PC-9 (cell line): ENCODE measurements at regions not wholly inside any gene's neighbourhood (a gene's known extent, or its start where the extent isn't known, plus 50 kb on each side); places are given as distances from the start of the nearest gene placed in this dataset.

Source experiments
- BruUV-seq: library from RNA; stranded (reverse); fragments of 400-500 nt; replicated peaks from 2 replicates; lab custom pipeline; 2021; lab: Mats Ljungman, UMichigan
- CTCF ChIA-PET: fragments of 300-600 bp; sonication (Branson Sonifier 250); formaldehyde crosslinking; loops from one replicate; lab custom pipeline; 2022; ENCODE audit warnings: antibody characterized with exemption; lab: Charles Lee
- POLR2A ChIA-PET: fragments of 300-600 bp; sonication (Branson Sonifier 250); formaldehyde crosslinking; loops from one replicate; lab custom pipeline; 2022; ENCODE audit warnings: antibody characterized with exemption; ENCODE audit not compliant: unreplicated experiment; lab: Charles Lee
- DNase-seq, 2 experiments: peaks; one replicate each; pipeline versions ENCODE4 v3.0.0 to v3.0.0-alpha.2; 2015 to 2022; ENCODE audit warnings: mixed read lengths in 1 of 2
- H2AFZ ChIP-seq: fragments of 200-600 bp; sonication (generic); 2 replicates; pipeline ENCODE4 v1.8.1; 2017; ENCODE audit warnings: antibody characterized with exemption
- H3F3A ChIP-seq: fragments of 200-600 bp; sonication (generic); 2 replicates; pipeline ENCODE4 v1.8.1; 2017; ENCODE audit warnings: antibody characterized with exemption, mild to moderate bottlenecking, low read depth; ENCODE audit not compliant: insufficient read depth
- H3K27ac ChIP-seq: fragments of 200-600 bp; sonication (generic); 2 replicates; pipeline ENCODE4 v1.6.1; 2016; ENCODE audit warnings: mixed run types
- H3K27me3 ChIP-seq: fragments of 200-600 bp; sonication (generic); 2 replicates; pipeline ENCODE4 v1.6.1; 2016; ENCODE audit warnings: low read depth, mixed run types; ENCODE audit not compliant: insufficient read depth
- H3K36me3 ChIP-seq: fragments of 200-600 bp; sonication (generic); 2 replicates; pipeline ENCODE4 v1.6.1; 2016; ENCODE audit warnings: low read depth, mixed run types
- H3K4me1 ChIP-seq: fragments of 200-600 bp; sonication (generic); replicated peaks from 2 replicates; pipeline ENCODE4 v1.6.1; 2016; ENCODE audit warnings: mixed run types; ENCODE audit not compliant: insufficient read depth
- H3K4me2 ChIP-seq: fragments of 200-600 bp; sonication (generic); 2 replicates; pipeline ENCODE4 v1.6.1; 2017; ENCODE audit warnings: mixed run types
- H3K4me3 ChIP-seq: fragments of 200-600 bp; sonication (generic); 2 replicates; pipeline ENCODE4 v1.6.1; 2016; ENCODE audit warnings: mixed run types
- H3K79me2 ChIP-seq: fragments of 200-600 bp; sonication (generic); 2 replicates; pipeline ENCODE4 v1.6.1; 2017; ENCODE audit warnings: low read depth, mixed run types
- H3K9me2 ChIP-seq: fragments of 200-600 bp; sonication (generic); 2 replicates; pipeline ENCODE4 v1.8.1; 2017; ENCODE audit warnings: mild to moderate bottlenecking; ENCODE audit not compliant: insufficient read depth
- H3K9me3 ChIP-seq: fragments of 200-600 bp; sonication (generic); 2 replicates; pipeline ENCODE4 v1.8.1; 2016; ENCODE audit warnings: low read depth; ENCODE audit not compliant: insufficient read depth
- H4K20me1 ChIP-seq: fragments of 200-600 bp; sonication (generic); 2 replicates; pipeline ENCODE4 v1.8.1; 2017; ENCODE audit not compliant: insufficient read depth
- EZH2 ChIP-seq: fragments of 200-600 bp; sonication (generic); IDR thresholded peaks from 2 replicates; pipeline ENCODE4 v1.8.0; 2017; ENCODE audit warnings: antibody characterized with exemption, low read depth
- intact Hi-C: fragments of 100-400 bp; cut with micrococcal nuclease; formaldehyde crosslinking; loops from one replicate; pipeline ENCODE4 v1.10.0; 2022; ENCODE audit not compliant: unreplicated experiment
- TF ChIP-seq, protein P1 (sequence below): fragments of 200-600 bp; sonication (generic); conservative IDR thresholded peaks from 2 replicates; pipeline ENCODE4 v1.6.1; 2017; ENCODE audit warnings: mixed run types, antibody characterized with exemption, mild to moderate bottlenecking, moderate library complexity

DNA sequence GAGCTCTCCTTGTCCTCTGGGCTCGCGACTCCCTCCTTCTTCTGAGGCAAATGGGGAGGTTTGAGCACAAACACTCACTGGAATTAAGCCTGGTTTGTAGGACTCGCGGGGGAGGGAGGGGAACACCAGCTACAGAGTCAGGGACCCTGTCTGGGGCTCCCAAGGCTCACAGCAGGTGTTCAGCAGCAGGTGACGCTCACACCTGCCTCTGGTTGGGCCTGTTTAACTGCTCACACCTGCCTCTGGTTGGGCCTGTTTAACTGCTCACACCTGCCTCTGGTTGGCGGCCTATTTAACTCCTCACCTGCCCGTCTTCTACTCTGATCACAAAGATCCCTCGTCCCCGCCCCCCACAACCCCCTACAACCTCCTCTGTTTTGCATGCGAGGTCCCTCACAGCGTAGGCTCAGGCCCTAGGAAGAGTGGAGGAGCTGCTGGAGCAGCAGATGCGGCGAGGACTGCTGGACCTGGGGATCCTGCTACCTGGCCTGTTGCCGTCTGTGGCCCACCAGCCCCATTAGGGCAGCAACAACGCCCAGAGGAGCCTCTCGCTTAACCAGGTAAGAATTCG is 181.9 kb downstream of the ERMARD start:
- no peak for DNase-seq
- CTCF ChIA-PET = no interaction called here
- Histone ChIP-seq H3K27me3 (peaks cover 74% of the 10 kb centered on the region), H3K9me2 (no peaks in the 10 kb centered on the region), H2AFZ (no peak overlapping the region), H3K4me2 (no peak overlapping the region), H3K9me3 (no peaks in the 10 kb centered on the region), H3K4me3 (no peak overlapping the region), H3K36me3 (no peaks in the 10 kb centered on the region), H4K20me1 (no peaks in the 10 kb centered on the region), H3K79me2 (no peaks in the 10 kb centered on the region), H3K27ac (no peak overlapping the region), H3F3A (no peaks in the 10 kb centered on the region), H3K4me1 (no peaks in the 10 kb centered on the region)
- BruUV-seq = no TSS peak
- TF ChIP-seq EZH2 = no peak
- TF ChIP-seq, protein P1, sequence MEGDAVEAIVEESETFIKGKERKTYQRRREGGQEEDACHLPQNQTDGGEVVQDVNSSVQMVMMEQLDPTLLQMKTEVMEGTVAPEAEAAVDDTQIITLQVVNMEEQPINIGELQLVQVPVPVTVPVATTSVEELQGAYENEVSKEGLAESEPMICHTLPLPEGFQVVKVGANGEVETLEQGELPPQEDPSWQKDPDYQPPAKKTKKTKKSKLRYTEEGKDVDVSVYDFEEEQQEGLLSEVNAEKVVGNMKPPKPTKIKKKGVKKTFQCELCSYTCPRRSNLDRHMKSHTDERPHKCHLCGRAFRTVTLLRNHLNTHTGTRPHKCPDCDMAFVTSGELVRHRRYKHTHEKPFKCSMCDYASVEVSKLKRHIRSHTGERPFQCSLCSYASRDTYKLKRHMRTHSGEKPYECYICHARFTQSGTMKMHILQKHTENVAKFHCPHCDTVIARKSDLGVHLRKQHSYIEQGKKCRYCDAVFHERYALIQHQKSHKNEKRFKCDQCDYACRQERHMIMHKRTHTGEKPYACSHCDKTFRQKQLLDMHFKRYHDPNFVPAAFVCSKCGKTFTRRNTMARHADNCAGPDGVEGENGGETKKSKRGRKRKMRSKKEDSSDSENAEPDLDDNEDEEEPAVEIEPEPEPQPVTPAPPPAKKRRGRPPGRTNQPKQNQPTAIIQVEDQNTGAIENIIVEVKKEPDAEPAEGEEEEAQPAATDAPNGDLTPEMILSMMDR = no peak
- intact Hi-C loops = no loop called here
- POLR2A ChIA-PET = no interaction called here

DNA sequence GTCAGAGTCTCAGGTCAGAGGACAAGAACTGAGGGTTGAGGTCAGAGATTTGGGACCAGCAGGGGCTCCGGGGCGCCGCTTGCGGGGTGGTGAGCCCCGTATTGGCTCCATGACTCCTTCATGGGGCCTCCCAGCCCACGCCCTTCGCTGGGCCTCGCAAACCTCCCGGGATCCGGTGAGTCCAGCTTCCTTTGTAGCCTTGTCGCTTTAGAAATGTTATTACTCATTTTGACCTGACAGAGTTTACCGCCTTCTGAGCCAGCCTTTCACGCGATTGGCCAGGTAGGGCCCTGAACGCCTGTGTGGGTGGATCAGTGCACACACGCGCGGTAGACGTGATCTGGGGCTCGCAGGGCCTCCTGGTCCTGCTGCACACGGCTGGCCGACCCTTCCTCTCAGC is 181.1 kb downstream of the ERMARD start:
- Histone ChIP-seq H3K4me3 (no peak overlapping the region), H3K9me3 (no peaks in the 10 kb centered on the region), H2AFZ (no peak overlapping the region), H3K79me2 (no peaks in the 10 kb centered on the region), H3F3A (no peaks in the 10 kb centered on the region), H3K27me3 (peaks cover 65% of the 10 kb centered on the region), H4K20me1 (no peaks in the 10 kb centered on the region), H3K4me2 (no peak overlapping the region), H3K9me2 (no peaks in the 10 kb centered on the region), H3K27ac (no peak overlapping the region), H3K4me1 (no peaks in the 10 kb centered on the region), H3K36me3 (no peaks in the 10 kb centered on the region)
- CTCF ChIA-PET = no interaction called here
- no TSS peak for BruUV-seq
- no peak for DNase-seq
- no peak for TF ChIP-seq EZH2
- TF ChIP-seq, protein P1 = no peak
- intact Hi-C loops = no loop called here
- POLR2A ChIA-PET = no interaction called here

DNA sequence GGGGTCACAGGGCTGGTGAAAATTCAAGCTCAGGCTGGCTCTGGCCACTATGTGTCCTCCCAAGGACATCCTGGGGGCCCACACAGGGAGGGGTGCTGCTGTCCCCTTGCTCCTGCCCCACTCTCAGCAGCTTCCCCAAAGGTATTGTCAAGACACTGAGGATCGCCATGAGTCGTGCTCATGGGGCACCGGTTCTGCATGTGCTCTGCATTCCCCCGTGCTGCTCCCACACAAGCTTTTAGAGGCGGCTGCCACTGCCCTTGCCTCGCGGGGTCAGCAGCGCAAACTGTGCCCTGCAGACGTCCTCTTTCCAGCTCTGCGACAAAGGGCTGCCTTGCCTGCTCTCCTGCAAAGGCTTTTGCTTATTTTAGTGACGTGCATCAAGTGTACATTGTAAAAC is 179.8 kb downstream of the ERMARD start:
- BruUV-seq = no TSS peak
- POLR2A ChIA-PET = no interaction called here

More for the DNA sequence above, 179.8 kb downstream of the ERMARD start:
- Histone ChIP-seq H3K4me3 (no peak overlapping the region), H4K20me1 (no peaks in the 10 kb centered on the region), H3K27me3 (peaks cover 57% of the 10 kb centered on the region), H3K4me1 (no peaks in the 10 kb centered on the region), H3K9me2 (no peaks in the 10 kb centered on the region), H2AFZ (no peak overlapping the region), H3K4me2 (no peak overlapping the region), H3K79me2 (no peaks in the 10 kb centered on the region), H3K36me3 (no peaks in the 10 kb centered on the region), H3F3A (no peaks in the 10 kb centered on the region), H3K9me3 (no peaks in the 10 kb centered on the region), H3K27ac (no peak overlapping the region)
- TF ChIP-seq EZH2 = no peak
- TF ChIP-seq, protein P1 = no peak
- intact Hi-C loops = no loop called here
- CTCF ChIA-PET = no interaction called here
- no peak for DNase-seq
